NCI-H2107 treated with DMSO at 0.1 percent for 48 hours (cell line): ENCODE measurements at regions not wholly inside any gene's neighbourhood (a gene's known extent, or its start where the extent isn't known, plus 50 kb on each side); places are given as distances from the start of the nearest gene placed in this dataset.
"Not testable (repeated sequence)": the region's sequence is repeated elsewhere in the genome, so short reads cannot be mapped to it uniquely, and the experiment has no call there.

Experiments used
- DNase-seq: peaks from one replicate; lab custom pipeline; 2025; ENCODE audit not compliant: unreplicated experiment; lab: John Stamatoyannopoulos, UW

- no peak for DNase-seq
Measured at GRCh38 chr18:1648712-1649111, 744.0 kb downstream of the ADCYAP1 start.

GRCh38 chr18:1652018-1652417 lies 747.3 kb downstream of the ADCYAP1 start:
- no peak for DNase-seq

GRCh38 chr18:1653873-1654272 lies 749.2 kb downstream of the ADCYAP1 start:
- no peak for DNase-seq

GRCh38 chr18:1657876-1658275 lies 753.2 kb downstream of the ADCYAP1 start:
- no peak for DNase-seq

- DNase-seq, result peak; percentile 14
Measured at GRCh38 chr18:1658908-1659566, 754.4 kb downstream of the ADCYAP1 start.

GRCh38 chr18:1663879-1664705 lies 759.4 kb downstream of the ADCYAP1 start:
- DNase-seq, result no peak

GRCh38 chr18:1665079-1665478 lies 760.4 kb downstream of the ADCYAP1 start:
- DNase-seq, result no peak

- no peak for DNase-seq
Measured at GRCh38 chr18:1668279-1668678, 763.6 kb downstream of the ADCYAP1 start.

- DNase-seq, result not testable (repeated sequence)
Measured at GRCh38 chr18:1671710-1672109, 767.0 kb downstream of the ADCYAP1 start.

- no peak for DNase-seq
Measured at GRCh38 chr18:1676387-1676786, 771.7 kb downstream of the ADCYAP1 start.

GRCh38 chr18:1680108-1680507 lies 775.4 kb downstream of the ADCYAP1 start:
- no peak for DNase-seq

GRCh38 chr18:1691863-1692262 lies 787.2 kb downstream of the ADCYAP1 start:
- no peak for DNase-seq

GRCh38 chr18:1708006-1708405 lies 803.3 kb downstream of the ADCYAP1 start:
- no peak for DNase-seq

GRCh38 chr18:1710114-1710513 lies 805.4 kb downstream of the ADCYAP1 start:
- no peak for DNase-seq

GRCh38 chr18:1732143-1732542 lies 827.5 kb downstream of the ADCYAP1 start:
- DNase-seq, result no peak

- no peak for DNase-seq
Measured at GRCh38 chr18:1746131-1746530, 825.2 kb downstream of the METTL4 start.

- no peak for DNase-seq
Measured at GRCh38 chr18:1751249-1751648, 820.1 kb downstream of the METTL4 start.

GRCh38 chr18:1760901-1761300 lies 810.4 kb downstream of the METTL4 start:
- DNase-seq, result no peak

GRCh38 chr18:1774261-1774660 lies 797.0 kb downstream of the METTL4 start:
- no peak for DNase-seq

- no peak for DNase-seq
Measured at GRCh38 chr18:1777843-1778242, 793.5 kb downstream of the METTL4 start.

- DNase-seq, result no peak
Measured at GRCh38 chr18:1778496-1779178, 792.7 kb downstream of the METTL4 start.

GRCh38 chr18:1779587-1779986 lies 791.7 kb downstream of the METTL4 start:
- DNase-seq, result no peak
